ENCODE measurements at regions not wholly inside any gene's neighbourhood (a gene's known extent, or its start where the extent isn't known, plus 50 kb on each side); places are given as distances from the start of the nearest gene placed in this dataset.

DNA sequence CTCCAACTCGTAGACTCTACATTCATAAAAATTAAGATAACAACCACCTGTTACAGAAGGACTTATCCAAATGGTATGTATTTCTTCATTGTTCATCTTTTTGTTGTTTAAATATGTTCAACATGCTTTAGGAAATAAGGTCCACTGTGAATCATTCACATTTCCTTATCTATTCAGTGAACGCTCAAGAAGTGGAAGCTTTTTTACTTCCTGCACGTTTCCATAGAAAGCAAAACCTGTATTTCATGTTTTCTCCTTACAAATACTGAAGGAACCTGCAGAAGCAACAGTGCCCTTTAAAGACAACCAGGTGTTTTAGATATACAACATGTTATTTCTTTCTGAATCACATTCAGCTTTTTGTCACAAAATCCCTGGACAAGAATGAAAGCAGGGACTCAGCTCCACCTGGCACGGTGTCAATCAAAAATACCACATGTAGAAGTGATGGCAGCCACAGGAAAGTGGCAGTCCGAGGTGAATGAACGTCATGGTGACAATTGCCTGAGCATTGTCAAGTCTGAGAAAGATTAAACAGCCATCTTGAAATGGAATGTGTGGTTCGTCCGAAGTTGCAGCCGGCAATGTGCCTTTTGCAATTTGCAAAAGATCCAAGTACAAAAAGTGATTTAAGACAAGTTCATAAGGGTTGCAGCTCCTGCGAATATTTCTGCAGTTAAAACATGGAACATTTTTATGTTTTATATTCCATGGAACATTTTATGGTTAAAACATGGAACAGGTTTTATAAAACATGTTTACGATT is 66.7 kb upstream of the RIPOR2 start:
- Mint-ChIP-seq H3K27me3 (ENCODE audit: low read depth) (no peaks in the 10 kb centered on the region), H3K9me3 (no peaks in the 10 kb centered on the region), H3K27ac (peak overlapping the region; percentile 47), H3K4me1 (peaks cover 16% of the 10 kb centered on the region), H3K36me3 (no peaks in the 10 kb centered on the region), H3K4me3 (no peak overlapping the region)
- TF ChIP-seq, protein P1, sequence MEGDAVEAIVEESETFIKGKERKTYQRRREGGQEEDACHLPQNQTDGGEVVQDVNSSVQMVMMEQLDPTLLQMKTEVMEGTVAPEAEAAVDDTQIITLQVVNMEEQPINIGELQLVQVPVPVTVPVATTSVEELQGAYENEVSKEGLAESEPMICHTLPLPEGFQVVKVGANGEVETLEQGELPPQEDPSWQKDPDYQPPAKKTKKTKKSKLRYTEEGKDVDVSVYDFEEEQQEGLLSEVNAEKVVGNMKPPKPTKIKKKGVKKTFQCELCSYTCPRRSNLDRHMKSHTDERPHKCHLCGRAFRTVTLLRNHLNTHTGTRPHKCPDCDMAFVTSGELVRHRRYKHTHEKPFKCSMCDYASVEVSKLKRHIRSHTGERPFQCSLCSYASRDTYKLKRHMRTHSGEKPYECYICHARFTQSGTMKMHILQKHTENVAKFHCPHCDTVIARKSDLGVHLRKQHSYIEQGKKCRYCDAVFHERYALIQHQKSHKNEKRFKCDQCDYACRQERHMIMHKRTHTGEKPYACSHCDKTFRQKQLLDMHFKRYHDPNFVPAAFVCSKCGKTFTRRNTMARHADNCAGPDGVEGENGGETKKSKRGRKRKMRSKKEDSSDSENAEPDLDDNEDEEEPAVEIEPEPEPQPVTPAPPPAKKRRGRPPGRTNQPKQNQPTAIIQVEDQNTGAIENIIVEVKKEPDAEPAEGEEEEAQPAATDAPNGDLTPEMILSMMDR (IDR thresholded peaks at IDR 0.05; ENCODE audit: unreplicated experiment) = no peak
- no peak for DNase-seq (ENCODE audit: low spot score in 2 of 2, unreplicated experiment in 2 of 2)

DNA sequence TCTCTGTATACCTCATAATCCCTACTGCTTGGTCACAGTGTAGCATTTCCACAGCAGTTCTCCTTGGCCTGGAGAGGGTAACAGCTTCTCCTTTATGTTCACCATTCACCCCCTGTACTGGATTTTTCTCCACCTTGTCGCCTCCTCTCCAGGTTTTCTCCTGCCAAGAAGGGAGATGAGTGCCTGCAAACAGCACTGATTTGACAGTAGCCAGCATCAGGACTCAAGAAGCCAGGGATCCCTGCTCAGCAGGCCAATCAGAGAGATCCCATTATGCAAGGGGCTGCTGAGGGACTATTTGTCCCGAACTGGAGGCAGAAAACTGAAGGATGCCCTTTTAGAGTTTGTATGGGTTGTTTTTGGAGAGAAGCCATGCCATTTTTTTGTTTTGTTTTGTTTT is 68.6 kb upstream of the RIPOR2 start:
- Mint-ChIP-seq H3K27me3 (ENCODE audit: low read depth) (no peaks in the 10 kb centered on the region), H3K27ac (no peak overlapping the region), H3K36me3 (no peaks in the 10 kb centered on the region), H3K4me1 (peaks cover 16% of the 10 kb centered on the region), H3K9me3 (no peaks in the 10 kb centered on the region), H3K4me3 (no peak overlapping the region)
- DNase-seq (ENCODE audit: low spot score in 2 of 2, unreplicated experiment in 2 of 2) = no peak
- TF ChIP-seq, protein P1 (IDR thresholded peaks at IDR 0.05; ENCODE audit: unreplicated experiment) = no peak

DNA sequence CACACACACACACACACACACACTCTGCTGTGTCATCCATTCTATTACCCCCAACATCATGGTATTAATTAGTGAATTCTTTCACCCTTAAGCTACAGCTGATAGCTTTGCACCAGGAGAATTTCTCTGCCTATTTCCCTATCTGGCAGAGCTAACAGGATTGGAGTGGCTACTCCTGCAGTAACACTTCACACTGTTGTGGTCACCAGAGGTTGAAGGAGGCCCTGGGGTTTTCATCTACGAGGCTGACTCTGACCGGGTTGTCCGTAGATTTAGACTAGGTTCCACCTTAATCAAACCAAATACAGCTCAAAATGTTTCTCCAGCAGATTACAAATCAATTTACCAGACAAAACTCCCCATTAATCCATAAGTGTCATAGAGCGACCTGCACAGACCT is 69.2 kb upstream of the RIPOR2 start:
- no peak for DNase-seq (ENCODE audit: low spot score in 2 of 2, unreplicated experiment in 2 of 2)
- H3K36me3 Mint-ChIP-seq = no peaks in the 10 kb centered on the region
- peaks cover 16% of the 10 kb centered on the region for H3K4me1 Mint-ChIP-seq
- no peak overlapping the region for H3K27ac Mint-ChIP-seq
- H3K27me3 Mint-ChIP-seq (ENCODE audit: low read depth) = no peaks in the 10 kb centered on the region
- TF ChIP-seq, protein P1 (IDR thresholded peaks at IDR 0.05; ENCODE audit: unreplicated experiment) = no peak
- H3K4me3 Mint-ChIP-seq = no peak overlapping the region
- no peaks in the 10 kb centered on the region for H3K9me3 Mint-ChIP-seq

DNA sequence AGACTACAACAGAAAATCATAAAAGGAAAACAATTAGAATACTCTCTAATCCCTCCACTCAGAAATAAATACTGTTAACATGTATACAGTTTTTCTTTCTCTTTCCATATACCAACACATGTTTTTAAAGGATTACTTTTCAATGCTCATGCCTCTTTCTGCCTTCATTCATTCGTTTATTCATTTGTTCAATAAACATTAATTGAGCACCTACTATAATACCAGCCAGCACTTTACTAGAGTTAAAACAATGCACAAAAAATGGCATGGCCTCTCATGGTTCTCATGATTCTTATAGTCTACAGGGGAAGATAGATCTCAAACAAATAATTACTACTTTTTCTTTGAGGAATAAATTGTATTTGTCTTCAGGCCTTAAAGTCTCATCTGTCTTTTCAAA is 70.3 kb upstream of the RIPOR2 start:
- H3K27me3 Mint-ChIP-seq (ENCODE audit: low read depth) = no peaks in the 10 kb centered on the region
- H3K4me1 Mint-ChIP-seq = peaks cover 16% of the 10 kb centered on the region
- H3K36me3 Mint-ChIP-seq = no peaks in the 10 kb centered on the region
- no peaks in the 10 kb centered on the region for H3K9me3 Mint-ChIP-seq
- H3K4me3 Mint-ChIP-seq = no peak overlapping the region
- DNase-seq (ENCODE audit: low spot score in 2 of 2, unreplicated experiment in 2 of 2) = no peak
- no peak overlapping the region for H3K27ac Mint-ChIP-seq
- TF ChIP-seq, protein P1 (IDR thresholded peaks at IDR 0.05; ENCODE audit: unreplicated experiment) = no peak

DNA sequence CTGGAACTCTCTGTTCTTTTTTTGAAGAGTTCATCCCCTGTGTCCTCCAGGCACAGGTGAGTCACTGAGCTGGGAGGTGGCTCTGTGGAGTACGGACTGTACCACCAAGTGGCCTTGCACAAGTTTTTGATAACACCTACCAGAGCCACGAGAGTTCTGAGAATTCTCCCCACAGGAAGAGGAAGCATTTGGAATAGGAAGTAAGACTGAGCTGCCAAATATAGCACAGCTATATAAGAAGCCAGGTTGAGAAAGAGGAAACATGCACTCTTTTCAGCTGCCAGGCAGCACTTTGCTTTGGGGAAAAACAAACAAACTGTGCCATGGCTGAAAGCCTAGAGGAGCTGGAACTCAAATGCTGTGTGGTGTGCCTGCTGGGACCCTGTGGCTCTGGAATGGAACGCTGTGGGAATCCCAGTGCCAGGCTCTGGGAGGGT is 70.8 kb upstream of the RIPOR2 start:
- no peak for DNase-seq (ENCODE audit: low spot score in 2 of 2, unreplicated experiment in 2 of 2)
- Mint-ChIP-seq H3K27me3 (ENCODE audit: low read depth) (no peaks in the 10 kb centered on the region), H3K36me3 (no peaks in the 10 kb centered on the region), H3K4me1 (peaks cover 16% of the 10 kb centered on the region), H3K9me3 (no peaks in the 10 kb centered on the region), H3K27ac (no peak overlapping the region), H3K4me3 (no peak overlapping the region)
- TF ChIP-seq, protein P1 (IDR thresholded peaks at IDR 0.05; ENCODE audit: unreplicated experiment) = no peak

Data from mesothelial cell of epicardium (in vitro differentiated cells).